ENCODE measurements at regions not wholly inside any gene's neighbourhood (a gene's known extent, or its start where the extent isn't known, plus 50 kb on each side); places are given as distances from the start of the nearest gene placed in this dataset.

- H3K4me3 ChIP-seq (replicated peaks; ENCODE audit: low read depth, low read length), result no peak overlapping the region
- no peak for TF ChIP-seq CTCF (IDR thresholded peaks at IDR 0.05; ENCODE audit: low read length, missing control alignments)
- DNase-seq (ENCODE audit: low read depth), result no peak
Measured at GRCh38 chr5:125151150-125151900, 404.9 kb upstream of the ZNF608 start.

GRCh38 chr5:125152044-125152443, 405.6 kb upstream of the ZNF608 start:
- no peak overlapping the region for H3K4me3 ChIP-seq (replicated peaks; ENCODE audit: low read depth, low read length)
- no peak for DNase-seq (ENCODE audit: low read depth)
- no peak for TF ChIP-seq CTCF (IDR thresholded peaks at IDR 0.05; ENCODE audit: low read length, missing control alignments)

- DNase-seq (ENCODE audit: low read depth), result no peak
- no peak overlapping the region for H3K4me3 ChIP-seq (replicated peaks; ENCODE audit: low read depth, low read length)
- no peak for TF ChIP-seq CTCF (IDR thresholded peaks at IDR 0.05; ENCODE audit: low read length, missing control alignments)
Measured at GRCh38 chr5:125152461-125153189, 406.2 kb upstream of the ZNF608 start.

DNA sequence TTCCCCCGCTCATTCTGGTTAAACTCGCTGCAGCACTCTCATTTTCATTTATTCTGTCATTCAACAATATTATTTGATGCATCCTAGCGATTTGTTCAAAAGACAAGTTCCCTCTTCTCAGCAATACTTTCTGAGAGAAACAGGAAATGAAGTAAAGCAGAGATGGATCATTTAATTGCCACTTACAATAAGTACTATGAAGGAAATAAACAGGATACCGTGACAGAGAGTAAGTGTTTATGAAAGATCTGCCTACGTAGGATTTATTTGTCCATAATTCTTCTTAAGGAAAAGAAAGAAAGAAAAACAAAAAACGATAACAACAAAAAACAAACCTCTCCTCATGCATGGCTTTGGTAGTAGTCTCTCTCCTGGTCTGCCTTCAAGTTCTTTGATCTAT, 406.8 kb upstream of the ZNF608 start:
- TF ChIP-seq CTCF (IDR thresholded peaks at IDR 0.05; ENCODE audit: low read length, missing control alignments), result no peak
- H3K4me3 ChIP-seq (replicated peaks; ENCODE audit: low read depth, low read length), result no peak overlapping the region
- no peak for DNase-seq (ENCODE audit: low read depth)

GRCh38 chr5:125154301-125155110, 408.1 kb upstream of the ZNF608 start:
- DNase-seq (ENCODE audit: low read depth), result peak; percentile 8
- no peak for TF ChIP-seq CTCF (IDR thresholded peaks at IDR 0.05; ENCODE audit: low read length, missing control alignments)
- H3K4me3 ChIP-seq (replicated peaks; ENCODE audit: low read depth, low read length), result no peak overlapping the region

DNA sequence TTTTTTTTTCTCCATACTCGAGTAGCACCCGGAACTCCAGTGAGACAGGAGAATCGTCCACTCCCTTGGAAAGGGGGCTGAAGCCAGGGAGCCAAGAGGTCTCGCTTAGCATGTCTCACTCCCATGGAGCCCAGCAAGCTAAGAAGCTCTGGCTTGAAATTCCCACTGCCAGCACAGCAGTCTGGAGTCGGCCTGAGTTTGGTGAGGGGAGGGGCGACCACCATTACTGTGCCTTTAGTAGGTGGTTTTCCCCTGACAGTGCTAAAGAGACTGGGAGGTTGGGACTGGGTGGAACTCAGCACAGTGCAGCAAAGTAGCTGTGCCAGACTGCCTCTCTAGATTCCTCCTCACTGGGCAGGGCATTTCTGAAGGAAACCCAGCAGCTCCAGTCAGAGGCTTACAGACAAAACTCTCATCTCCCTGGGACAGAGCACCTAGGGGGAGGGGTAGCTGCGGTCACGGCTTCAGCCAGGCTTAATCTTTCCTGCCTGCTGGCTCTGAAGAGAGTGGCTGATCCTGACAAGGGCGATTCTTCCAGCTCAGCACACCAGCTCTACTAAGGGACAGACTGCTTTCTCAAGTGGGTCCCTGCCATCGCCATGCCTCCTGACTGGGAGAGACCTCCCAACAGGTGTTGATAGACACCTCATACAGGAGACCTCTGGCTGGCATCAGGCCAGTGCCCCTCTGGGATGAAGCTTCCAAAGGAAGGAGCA, 414.5 kb upstream of the ZNF608 start:
- TF ChIP-seq CTCF (IDR thresholded peaks at IDR 0.05; ENCODE audit: low read length, missing control alignments), result no peak
- no peak overlapping the region for H3K4me3 ChIP-seq (replicated peaks; ENCODE audit: low read depth, low read length)
- DNase-seq (ENCODE audit: low read depth), result no peak
